GM18951 (cell line): ENCODE measurements at regions not wholly inside any gene's neighbourhood (a gene's known extent, or its start where the extent isn't known, plus 50 kb on each side); places are given as distances from the start of the nearest gene placed in this dataset.

ENCODE experiments used
- POLR2A ChIP-seq: IDR thresholded peaks from 4 replicates; pipeline ENCODE4 v1.6.1; 2011; ENCODE audit warnings: mild to moderate bottlenecking; ENCODE audit not compliant: insufficient read length, insufficient read depth; ENCODE audit errors: extremely low read depth
- in situ Hi-C: fragments of 300-500 bp; cut with MboI; formaldehyde crosslinking; loops from one replicate; pipeline ENCODE4 v1.12.0; 2022; ENCODE audit warnings: low sequenced_read_pairs, mixed read lengths, inconsistent platforms; ENCODE audit not compliant: unreplicated experiment

- in situ Hi-C loops, result no loop called here
- no peak for TF ChIP-seq POLR2A
Measured at GRCh38 chr4:13233755-13234154, 250.4 kb downstream of the RAB28 start.

GRCh38 chr4:13219971-13220370 is 264.2 kb downstream of the RAB28 start:
- in situ Hi-C loops, result no loop called here
- TF ChIP-seq POLR2A, result no peak

GRCh38 chr4:13218326-13218958 is 265.7 kb downstream of the RAB28 start:
- in situ Hi-C loops, result no loop called here
- TF ChIP-seq POLR2A, result no peak

GRCh38 chr4:13215560-13215959 is 268.6 kb downstream of the RAB28 start:
- TF ChIP-seq POLR2A, result no peak
- in situ Hi-C loops, result no loop called here

- no peak for TF ChIP-seq POLR2A
- in situ Hi-C loops, result no loop called here
Measured at GRCh38 chr4:13212936-13213335, 271.2 kb downstream of the RAB28 start.

- in situ Hi-C loops, result no loop called here
- no peak for TF ChIP-seq POLR2A
Measured at GRCh38 chr4:13209600-13209999, 274.5 kb downstream of the RAB28 start.

GRCh38 chr4:13208558-13209193 is 275.5 kb downstream of the RAB28 start:
- in situ Hi-C loops, result no loop called here
- TF ChIP-seq POLR2A, result no peak

GRCh38 chr4:13207226-13207625 is 276.9 kb downstream of the RAB28 start:
- no peak for TF ChIP-seq POLR2A
- in situ Hi-C loops, result no loop called here

- in situ Hi-C loops, result no loop called here
- TF ChIP-seq POLR2A, result no peak
Measured at GRCh38 chr4:13203101-13203500, 281.0 kb downstream of the RAB28 start.

- no peak for TF ChIP-seq POLR2A
- in situ Hi-C loops, result no loop called here
Measured at GRCh38 chr4:13202701-13203100, 281.4 kb downstream of the RAB28 start.

GRCh38 chr4:13201241-13201640 is 282.9 kb downstream of the RAB28 start:
- in situ Hi-C loops, result no loop called here
- TF ChIP-seq POLR2A, result no peak

GRCh38 chr4:13196721-13197120 is 287.4 kb downstream of the RAB28 start:
- TF ChIP-seq POLR2A, result no peak
- in situ Hi-C loops, result no loop called here

GRCh38 chr4:13193662-13194061 is 290.5 kb downstream of the RAB28 start:
- TF ChIP-seq POLR2A, result no peak
- in situ Hi-C loops, result no loop called here

GRCh38 chr4:13190093-13190721 is 293.9 kb downstream of the RAB28 start:
- TF ChIP-seq POLR2A, result no peak
- in situ Hi-C loops, result no loop called here
